CD8-positive, alpha-beta memory T cell (primary cell): ENCODE measurements at regions not wholly inside any gene's neighbourhood (a gene's known extent, or its start where the extent isn't known, plus 50 kb on each side); places are given as distances from the start of the nearest gene placed in this dataset.
"Not testable (repeated sequence)": the region's sequence is repeated elsewhere in the genome, so short reads cannot be mapped to it uniquely, and the experiment has no call there.

ENCODE experiments used
- CTCF ChIA-PET: fragments of 350-600 bp; sonication (Branson Sonifier 250); formaldehyde crosslinking; loops from one replicate; lab custom pipeline; 2021; ENCODE audit warnings: antibody characterized with exemption; lab: Charles Lee
- POLR2A ChIA-PET: fragments of 350-600 bp; sonication (Branson Sonifier 250); formaldehyde crosslinking; loops from one replicate; lab custom pipeline; 2021; ENCODE audit warnings: antibody characterized with exemption; lab: Charles Lee
- DNase-seq, 5 donors: peaks; one replicate each; pipeline versions ENCODE4 v3.0.0 to v3.0.0-alpha.2; 2020 to 2022; ENCODE audit warnings: mixed read lengths in 1 of 5
- H3K27ac ChIP-seq: one replicate; pipeline ENCODE4 v1.7.0; 2013; ENCODE audit warnings: low read depth, mild to moderate bottlenecking, low read length, moderate library complexity
- H3K27me3 ChIP-seq: 2 replicates; pipeline ENCODE4 v1.7.0; 2013; ENCODE audit warnings: low read length, mild to moderate bottlenecking; ENCODE audit not compliant: insufficient read depth, poor library complexity, severe bottlenecking
- H3K36me3 ChIP-seq: 2 replicates; pipeline ENCODE4 v1.7.0; 2013; ENCODE audit warnings: mild to moderate bottlenecking, low read length, moderate library complexity; ENCODE audit not compliant: insufficient read depth
- H3K4me1 ChIP-seq: 2 replicates; pipeline ENCODE4 v1.7.0; 2013; ENCODE audit warnings: mild to moderate bottlenecking, low read length, moderate library complexity; ENCODE audit not compliant: insufficient read depth
- H3K4me3 ChIP-seq: 2 replicates; pipeline ENCODE4 v1.7.0; 2013; ENCODE audit warnings: mild to moderate bottlenecking, low read length
- H3K9me3 ChIP-seq: 2 replicates; pipeline ENCODE4 v1.7.0; 2013; ENCODE audit warnings: mild to moderate bottlenecking, low read length
- H3K27ac Mint-ChIP-seq, 8 donors: one replicate each; pipeline ENCODE4 v1.8.0; 2020 to 2021; ENCODE audit warnings: mixed read lengths in 8 of 8, mild to moderate bottlenecking in 6 of 8, inconsistent platforms in 3 of 8, moderate library complexity in 3 of 8
- H3K27me3 Mint-ChIP-seq, 2 donors: one replicate each; pipeline ENCODE4 v1.8.0; 2020 to 2021; ENCODE audit warnings: mixed read lengths in 2 of 2, mild to moderate bottlenecking in 1 of 2, moderate library complexity in 1 of 2
- H3K36me3 Mint-ChIP-seq, 3 donors: one replicate each; pipeline ENCODE4 v1.8.0; 2020 to 2021; ENCODE audit warnings: mixed read lengths in 3 of 3, inconsistent platforms in 1 of 3, mild to moderate bottlenecking in 1 of 3
- H3K4me1 Mint-ChIP-seq, 3 donors: one replicate each; pipeline ENCODE4 v1.8.0; 2020 to 2021; ENCODE audit warnings: mixed read lengths in 3 of 3, inconsistent platforms in 1 of 3, mild to moderate bottlenecking in 1 of 3
- H3K4me3 Mint-ChIP-seq, 7 donors: one replicate each; pipeline ENCODE4 v1.8.0; 2020 to 2021; ENCODE audit warnings: mixed read lengths in 7 of 7, mild to moderate bottlenecking in 6 of 7, moderate library complexity in 4 of 7, inconsistent platforms in 2 of 7
- H3K9me3 Mint-ChIP-seq, 5 donors: one replicate each; pipeline ENCODE4 v1.8.0; 2020 to 2022; ENCODE audit warnings: mixed read lengths in 5 of 5, mild to moderate bottlenecking in 3 of 5, moderate library complexity in 2 of 5, inconsistent platforms in 1 of 5

DNA sequence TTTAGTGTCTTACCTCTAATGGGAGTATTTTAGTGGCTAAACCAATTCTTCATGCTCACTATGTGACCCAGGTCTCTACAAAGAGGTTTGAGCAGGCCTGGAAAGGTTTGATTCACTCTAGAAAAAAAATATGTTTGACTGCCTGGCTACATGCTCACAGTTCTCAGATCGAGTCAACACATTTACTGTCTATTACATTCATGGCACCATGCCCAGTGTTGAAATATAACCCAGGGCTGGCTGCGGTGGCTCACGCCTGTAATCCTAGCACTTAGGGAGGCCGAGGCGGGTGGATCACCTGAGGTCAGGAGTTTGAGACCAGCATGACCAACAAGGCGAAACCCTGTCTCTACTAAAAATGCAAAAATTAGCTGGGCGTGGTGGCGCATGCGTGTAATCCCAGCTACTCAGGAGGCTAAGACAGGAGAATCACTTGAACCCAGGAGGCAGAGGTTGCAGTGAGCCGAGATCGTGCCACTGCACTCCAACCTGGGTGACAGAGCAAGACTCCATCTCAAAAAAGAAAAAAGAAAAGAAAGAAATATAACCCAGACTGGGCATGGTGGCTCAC, 543.8 kb downstream of the HAPSTR1 start:
- H3K36me3 ChIP-seq, H3K4me3 Mint-ChIP-seq, POLR2A ChIA-PET, H3K4me3 ChIP-seq, DNase-seq, H3K27ac Mint-ChIP-seq, H3K9me3 ChIP-seq, H3K36me3 Mint-ChIP-seq, H3K27me3 ChIP-seq, H3K4me1 Mint-ChIP-seq, CTCF ChIA-PET, H3K4me1 ChIP-seq, H3K27ac ChIP-seq, H3K27me3 Mint-ChIP-seq: not testable (repeated sequence)
- H3K9me3 Mint-ChIP-seq: peaks cover 0 to 12% (median 2%) of the 10 kb centered on the region in 5 donors

DNA sequence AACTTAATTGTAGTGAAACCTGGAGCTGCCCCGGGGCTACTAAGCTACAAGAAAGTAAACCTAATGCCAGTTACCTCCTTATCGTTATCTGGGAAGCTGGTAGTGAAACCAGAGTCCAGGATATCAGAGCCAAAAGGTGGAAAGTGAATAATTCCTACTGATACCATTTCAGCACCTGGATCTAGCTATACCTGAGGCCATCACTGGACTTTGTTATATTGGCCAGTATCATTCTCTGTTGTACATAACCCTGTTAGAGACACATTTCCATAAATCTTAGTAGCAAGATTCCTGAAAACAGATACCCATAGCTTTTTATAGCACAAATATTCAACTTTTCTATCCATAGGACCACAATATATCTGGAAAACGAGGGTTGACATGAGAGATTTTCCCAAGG, 538.0 kb downstream of the GRIN2A start:
- H3K9me3 Mint-ChIP-seq: peaks cover 0 to 6% (median 0%) of the 10 kb centered on the region in 5 donors
- H3K27me3 Mint-ChIP-seq: peaks cover 0 to 4% of the 10 kb centered on the region in 2 donors
- H3K4me1 Mint-ChIP-seq: no peaks in the 10 kb centered on the region
- no peaks in the 10 kb centered on the region for H3K36me3 Mint-ChIP-seq
- ChIA-PET CTCF (no interaction called here), POLR2A (no interaction called here)
- Histone ChIP-seq H3K36me3 (no peaks in the 10 kb centered on the region), H3K27ac (no peak overlapping the region), H3K27me3 (no peaks in the 10 kb centered on the region), H3K9me3 (no peaks in the 10 kb centered on the region), H3K4me1 (no peaks in the 10 kb centered on the region), H3K4me3 (no peak overlapping the region)
- no peak overlapping the region for H3K27ac Mint-ChIP-seq
- no peak overlapping the region for H3K4me3 Mint-ChIP-seq
- no peak for DNase-seq

DNA sequence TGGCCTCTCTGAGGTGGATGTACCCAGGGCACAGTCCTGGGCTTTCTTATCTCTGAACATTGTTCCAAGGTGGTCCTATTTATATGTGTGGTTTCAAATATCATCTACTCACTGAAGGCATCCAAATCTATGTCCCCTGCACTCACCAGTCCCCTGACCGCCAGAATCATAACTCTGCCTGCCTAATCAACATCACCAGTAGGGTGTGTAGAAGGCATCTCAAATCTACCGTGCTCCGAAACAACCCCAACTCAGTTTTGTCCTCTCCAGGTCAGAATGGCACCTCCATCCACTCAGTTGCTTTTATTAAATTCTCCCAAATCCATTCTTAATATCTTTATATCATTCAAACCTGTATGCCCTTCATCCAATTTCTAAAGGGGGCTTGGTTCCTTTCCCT, 536.3 kb downstream of the GRIN2A start:
- ChIA-PET POLR2A (no interaction called here), CTCF (no interaction called here)
- Histone ChIP-seq H3K27ac (no peak overlapping the region), H3K9me3 (no peaks in the 10 kb centered on the region), H3K27me3 (no peaks in the 10 kb centered on the region), H3K36me3 (no peaks in the 10 kb centered on the region), H3K4me1 (no peaks in the 10 kb centered on the region), H3K4me3 (no peak overlapping the region)
- Mint-ChIP-seq H3K4me1 (no peaks in the 10 kb centered on the region), H3K27ac (peak overlapping the region in 1 of 8 donors; percentile 5), H3K9me3 (peaks cover 0 to 6% (median 0%) of the 10 kb centered on the region in 5 donors), H3K4me3 (no peak overlapping the region), H3K27me3 (peaks cover 0 to 4% of the 10 kb centered on the region in 2 donors), H3K36me3 (no peaks in the 10 kb centered on the region)
- DNase-seq: no peak

DNA sequence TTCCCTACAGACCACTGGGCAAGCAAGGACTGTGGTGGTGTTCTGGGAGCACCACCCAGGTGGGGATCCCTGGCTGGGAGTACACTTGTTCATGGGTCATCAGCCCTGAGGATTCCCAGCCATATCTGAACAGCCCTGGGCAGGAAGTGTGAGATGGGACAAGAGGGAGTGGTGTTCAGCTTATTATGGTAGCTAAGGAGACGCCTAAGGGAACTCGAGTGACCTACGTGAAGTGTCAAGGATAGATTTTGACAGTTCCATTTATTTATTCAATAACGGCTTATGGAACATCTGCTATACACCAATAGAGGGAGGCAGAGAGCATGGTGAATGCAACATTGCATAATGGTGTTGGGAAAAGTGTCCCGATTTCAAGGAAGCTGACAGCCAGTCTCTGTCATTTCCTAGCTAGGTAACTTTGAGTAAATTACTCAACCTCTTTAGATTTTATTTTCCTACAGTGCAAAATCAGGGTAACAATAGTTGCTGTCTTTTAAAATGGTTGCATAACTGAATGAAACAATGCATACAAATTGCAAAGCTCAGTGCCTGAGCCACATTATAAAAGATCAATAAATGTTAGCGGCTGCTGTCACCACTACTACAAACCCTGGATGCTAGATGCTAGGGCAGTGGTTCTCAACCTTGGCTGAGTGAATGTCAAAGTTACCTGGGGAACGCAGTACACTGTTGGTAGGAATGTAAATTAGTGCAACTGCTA, 534.1 kb downstream of the GRIN2A start:
- H3K27me3 ChIP-seq: no peaks in the 10 kb centered on the region
- peaks cover 0 to 4% of the 10 kb centered on the region in 2 donors for H3K27me3 Mint-ChIP-seq
- no peak overlapping the region for H3K4me3 Mint-ChIP-seq
- no peaks in the 10 kb centered on the region for H3K36me3 ChIP-seq
- H3K9me3 Mint-ChIP-seq: peaks cover 0 to 8% (median 0%) of the 10 kb centered on the region in 5 donors
- H3K4me3 ChIP-seq: no peak overlapping the region
- H3K4me1 Mint-ChIP-seq: no peaks in the 10 kb centered on the region
- CTCF ChIA-PET: no interaction called here
- H3K4me1 ChIP-seq: no peaks in the 10 kb centered on the region
- no peak overlapping the region for H3K27ac Mint-ChIP-seq
- H3K9me3 ChIP-seq: no peaks in the 10 kb centered on the region
- POLR2A ChIA-PET: no interaction called here
- H3K36me3 Mint-ChIP-seq: no peaks in the 10 kb centered on the region
- H3K27ac ChIP-seq: no peak overlapping the region
- DNase-seq: no peak

DNA sequence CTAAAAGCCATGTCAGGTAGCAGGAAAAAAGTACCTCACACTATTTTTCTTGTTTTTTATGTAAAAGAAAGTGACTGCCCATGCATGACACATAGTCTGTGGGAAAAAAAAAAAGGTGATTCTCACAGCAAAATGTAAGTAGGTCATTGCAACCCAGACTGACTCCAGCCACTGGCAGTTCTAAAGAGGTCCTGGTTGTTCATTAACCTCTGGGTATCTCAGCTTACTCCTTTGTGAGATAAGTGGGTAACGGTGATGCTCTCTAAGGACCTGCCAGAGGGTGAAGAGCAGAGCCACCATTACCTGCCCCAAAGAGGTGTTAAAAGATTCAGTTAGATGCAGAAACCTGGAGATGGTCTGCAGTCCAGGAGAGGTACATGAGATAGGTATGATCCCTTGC, 531.9 kb downstream of the GRIN2A start:
- Mint-ChIP-seq H3K27me3 (peaks cover 0 to 2% of the 10 kb centered on the region in 2 donors), H3K4me3 (no peak overlapping the region), H3K4me1 (no peaks in the 10 kb centered on the region), H3K27ac (no peak overlapping the region), H3K36me3 (no peaks in the 10 kb centered on the region), H3K9me3 (peaks cover 0 to 8% (median 0%) of the 10 kb centered on the region in 5 donors)
- DNase-seq: no peak
- CTCF ChIA-PET: no interaction called here
- H3K4me1 ChIP-seq: no peaks in the 10 kb centered on the region
- no peak overlapping the region for H3K27ac ChIP-seq
- H3K9me3 ChIP-seq: no peaks in the 10 kb centered on the region
- no peaks in the 10 kb centered on the region for H3K36me3 ChIP-seq
- H3K4me3 ChIP-seq: no peak overlapping the region
- POLR2A ChIA-PET: no interaction called here
- no peaks in the 10 kb centered on the region for H3K27me3 ChIP-seq

DNA sequence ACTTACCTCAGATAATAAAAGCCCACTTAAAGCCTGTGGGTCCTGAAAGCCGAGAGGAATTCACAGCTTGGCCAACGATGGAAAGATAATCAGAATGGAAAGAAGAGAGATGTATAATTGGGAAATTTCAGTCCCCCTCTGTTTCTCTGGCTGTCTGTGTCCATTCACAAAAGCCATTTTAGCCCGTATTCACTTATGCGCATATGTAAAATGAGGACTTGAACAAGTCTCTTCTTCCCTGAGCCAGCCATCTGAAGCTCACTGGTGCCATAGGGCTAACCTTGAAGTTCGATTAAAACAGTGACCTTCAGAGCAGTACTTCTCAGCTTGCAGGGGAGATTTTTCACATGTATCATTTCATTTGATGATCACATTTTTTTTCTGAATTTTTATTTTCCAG, 527.2 kb downstream of the GRIN2A start:
- Mint-ChIP-seq H3K4me3 (no peak overlapping the region), H3K9me3 (peaks cover 0 to 7% (median 3%) of the 10 kb centered on the region in 5 donors), H3K27ac (no peak overlapping the region), H3K4me1 (no peaks in the 10 kb centered on the region), H3K36me3 (no peaks in the 10 kb centered on the region), H3K27me3 (peaks cover 0 to 4% of the 10 kb centered on the region in 2 donors)
- Histone ChIP-seq H3K4me1 (no peaks in the 10 kb centered on the region), H3K27ac (no peak overlapping the region), H3K36me3 (no peaks in the 10 kb centered on the region), H3K4me3 (no peak overlapping the region), H3K9me3 (no peaks in the 10 kb centered on the region), H3K27me3 (no peaks in the 10 kb centered on the region)
- ChIA-PET POLR2A (no interaction called here), CTCF (no interaction called here)
- DNase-seq: no peak

DNA sequence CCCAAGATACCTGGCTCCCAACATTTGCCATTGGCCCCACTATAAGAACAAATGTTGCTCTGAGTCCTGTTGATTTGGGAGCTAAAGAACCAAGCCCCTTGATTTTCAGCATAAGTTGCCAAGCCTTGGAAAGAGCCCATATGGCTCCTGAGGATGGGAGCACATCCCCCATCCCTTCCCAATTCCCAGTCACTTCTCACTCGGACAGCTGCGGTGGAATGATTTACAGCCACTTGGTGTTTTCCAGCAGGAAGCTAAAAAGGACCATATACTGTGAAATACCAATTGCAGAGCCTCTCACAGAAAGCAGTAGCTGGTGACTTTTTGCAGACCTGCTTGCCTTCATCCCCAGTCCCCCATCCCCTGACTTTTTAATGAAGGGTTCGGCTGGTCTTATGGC, 524.6 kb downstream of the GRIN2A start:
- POLR2A ChIA-PET: no interaction called here

DNA sequence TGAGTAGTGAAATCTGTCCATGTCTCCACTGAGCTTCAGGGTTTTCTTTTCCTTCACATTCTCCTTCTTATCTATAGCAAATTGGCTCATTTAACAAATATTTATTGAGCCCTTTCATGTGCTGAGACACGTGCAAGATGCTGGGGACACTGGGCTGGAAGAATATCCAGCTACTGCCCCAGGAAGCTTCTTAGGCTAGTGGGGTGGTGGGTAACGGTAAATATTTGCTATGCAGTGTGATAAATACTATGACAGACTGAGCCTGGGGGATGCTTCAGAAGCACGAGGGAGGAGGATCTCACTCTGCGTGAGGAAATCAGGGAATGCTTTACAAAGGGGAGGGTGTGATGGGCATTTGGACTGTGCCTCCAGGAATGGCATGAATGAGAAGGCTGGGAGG, 524.1 kb downstream of the GRIN2A start:
- Histone ChIP-seq H3K9me3 (no peaks in the 10 kb centered on the region), H3K27me3 (no peaks in the 10 kb centered on the region), H3K27ac (no peak overlapping the region), H3K36me3 (no peaks in the 10 kb centered on the region), H3K4me3 (no peak overlapping the region), H3K4me1 (no peaks in the 10 kb centered on the region)
- Mint-ChIP-seq H3K9me3 (peaks cover 0 to 7% (median 0%) of the 10 kb centered on the region in 5 donors), H3K4me1 (no peaks in the 10 kb centered on the region), H3K27me3 (peaks cover 0 to 7% of the 10 kb centered on the region in 2 donors), H3K27ac (no peak overlapping the region), H3K4me3 (no peak overlapping the region), H3K36me3 (no peaks in the 10 kb centered on the region)
- POLR2A ChIA-PET: no interaction called here
- DNase-seq: no peak
- CTCF ChIA-PET: no interaction called here

More for the DNA sequence above, 524.6 kb downstream of the GRIN2A start:
- Histone ChIP-seq H3K27ac (no peak overlapping the region), H3K9me3 (no peaks in the 10 kb centered on the region), H3K36me3 (no peaks in the 10 kb centered on the region), H3K4me3 (no peak overlapping the region), H3K4me1 (no peaks in the 10 kb centered on the region), H3K27me3 (no peaks in the 10 kb centered on the region)
- peaks cover 0 to 7% of the 10 kb centered on the region in 2 donors for H3K27me3 Mint-ChIP-seq
- no peak overlapping the region for H3K27ac Mint-ChIP-seq
- DNase-seq: no peak
- no peaks in the 10 kb centered on the region for H3K4me1 Mint-ChIP-seq
- H3K36me3 Mint-ChIP-seq: no peaks in the 10 kb centered on the region
- H3K4me3 Mint-ChIP-seq: no peak overlapping the region
- peaks cover 0 to 7% (median 0%) of the 10 kb centered on the region in 5 donors for H3K9me3 Mint-ChIP-seq
- CTCF ChIA-PET: no interaction called here
